DOHH2 (cell line): ENCODE measurements at regions not wholly inside any gene's neighbourhood (a gene's known extent, or its start where the extent isn't known, plus 50 kb on each side); places are given as distances from the start of the nearest gene placed in this dataset.

ENCODE experiments used
- EZH2phosphoT487 ChIP-seq: fragments of 200-600 bp; sonication (generic); IDR thresholded peaks from 2 replicates; pipeline ENCODE4 v1.6.1; 2017; ENCODE audit warnings: borderline replicate concordance, mild to moderate bottlenecking, antibody characterized with exemption, low read length, moderate library complexity, mixed read lengths
- TF ChIP-seq, protein P1 (sequence below): fragments of 200-600 bp; sonication (generic); IDR thresholded peaks from one replicate; pipeline ENCODE4 v1.5.1; 2014; ENCODE audit warnings: antibody characterized with exemption, mild to moderate bottlenecking, low read depth, low read length; ENCODE audit not compliant: poor library complexity, severe bottlenecking

DNA sequence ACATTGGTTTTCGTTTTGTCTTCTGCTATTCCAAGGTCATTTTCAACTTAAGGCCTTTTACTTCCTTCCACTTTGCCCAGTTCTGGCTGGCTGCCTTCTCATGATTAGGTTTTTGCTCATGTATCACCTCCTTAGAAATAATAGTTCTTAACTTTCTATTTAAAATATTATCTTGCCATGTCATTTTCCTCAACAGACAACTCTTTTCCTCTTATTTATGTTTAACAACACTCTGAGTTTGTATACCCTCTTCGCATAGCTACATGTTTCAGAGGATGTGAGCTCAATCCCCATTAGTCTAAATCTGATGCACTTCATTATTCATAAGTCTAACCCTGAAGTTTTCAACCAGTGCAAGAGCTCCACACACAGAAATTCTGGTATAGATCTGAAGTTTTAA lies 299.1 kb downstream of the BCHE start:
- TF ChIP-seq, protein P1, sequence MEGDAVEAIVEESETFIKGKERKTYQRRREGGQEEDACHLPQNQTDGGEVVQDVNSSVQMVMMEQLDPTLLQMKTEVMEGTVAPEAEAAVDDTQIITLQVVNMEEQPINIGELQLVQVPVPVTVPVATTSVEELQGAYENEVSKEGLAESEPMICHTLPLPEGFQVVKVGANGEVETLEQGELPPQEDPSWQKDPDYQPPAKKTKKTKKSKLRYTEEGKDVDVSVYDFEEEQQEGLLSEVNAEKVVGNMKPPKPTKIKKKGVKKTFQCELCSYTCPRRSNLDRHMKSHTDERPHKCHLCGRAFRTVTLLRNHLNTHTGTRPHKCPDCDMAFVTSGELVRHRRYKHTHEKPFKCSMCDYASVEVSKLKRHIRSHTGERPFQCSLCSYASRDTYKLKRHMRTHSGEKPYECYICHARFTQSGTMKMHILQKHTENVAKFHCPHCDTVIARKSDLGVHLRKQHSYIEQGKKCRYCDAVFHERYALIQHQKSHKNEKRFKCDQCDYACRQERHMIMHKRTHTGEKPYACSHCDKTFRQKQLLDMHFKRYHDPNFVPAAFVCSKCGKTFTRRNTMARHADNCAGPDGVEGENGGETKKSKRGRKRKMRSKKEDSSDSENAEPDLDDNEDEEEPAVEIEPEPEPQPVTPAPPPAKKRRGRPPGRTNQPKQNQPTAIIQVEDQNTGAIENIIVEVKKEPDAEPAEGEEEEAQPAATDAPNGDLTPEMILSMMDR: no peak
- TF ChIP-seq EZH2phosphoT487: no peak
